ENCODE measurements at regions not wholly inside any gene's neighbourhood (a gene's known extent, or its start where the extent isn't known, plus 50 kb on each side); places are given as distances from the start of the nearest gene placed in this dataset.
"Not testable (repeated sequence)": the region's sequence is repeated elsewhere in the genome, so short reads cannot be mapped to it uniquely, and the experiment has no call there.

DNA sequence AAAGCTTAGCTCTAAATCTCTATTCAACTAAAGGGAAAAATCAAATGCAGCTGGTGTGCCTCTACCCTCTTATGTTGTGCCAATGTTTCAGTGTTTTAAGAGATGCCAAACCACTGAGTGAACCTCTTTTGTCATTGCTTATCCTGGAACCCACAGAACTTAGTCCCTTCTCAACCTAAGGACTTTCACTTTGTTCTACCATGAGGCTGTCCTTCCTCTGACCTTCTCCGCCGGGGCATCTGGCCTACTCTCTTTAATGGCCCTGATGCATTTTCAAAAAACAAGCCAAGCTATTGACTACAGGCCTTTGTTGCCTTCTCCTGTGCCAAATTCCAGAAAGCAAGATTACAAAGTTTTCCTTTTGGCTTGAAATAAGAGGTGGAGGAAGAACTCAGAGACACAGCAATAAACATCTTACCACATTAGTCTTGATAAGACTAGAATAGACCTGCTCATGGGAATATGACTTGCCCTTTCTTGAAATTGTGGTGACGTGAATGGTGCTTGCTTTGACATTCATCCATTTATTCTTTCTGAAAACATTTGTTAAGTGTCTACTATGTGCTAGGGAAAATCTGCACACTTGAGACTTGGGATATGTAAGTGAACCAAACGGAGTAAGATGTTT, 253.2 kb upstream of the SMIM30 start:
- no peak for DNase-seq

DNA sequence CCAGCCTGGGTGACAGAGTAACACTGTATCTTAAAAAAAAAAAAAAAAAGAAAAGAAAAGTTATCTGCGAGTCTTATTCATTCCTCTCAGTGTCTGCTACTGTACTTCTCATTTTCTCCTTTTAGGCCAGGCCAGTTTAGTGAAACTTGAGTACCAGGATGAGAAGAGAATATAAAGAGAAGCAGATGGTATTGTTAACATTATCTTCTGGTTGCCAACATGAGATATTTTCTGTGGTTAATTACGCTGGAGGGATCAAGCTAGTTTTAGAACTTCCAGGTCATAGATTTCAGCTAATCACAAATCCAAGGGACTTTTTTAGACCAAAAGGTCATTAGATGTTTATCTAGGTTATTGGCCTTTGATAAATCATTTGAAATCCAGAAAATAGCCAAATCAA, 252.6 kb upstream of the SMIM30 start:
- DNase-seq, result no peak

DNA sequence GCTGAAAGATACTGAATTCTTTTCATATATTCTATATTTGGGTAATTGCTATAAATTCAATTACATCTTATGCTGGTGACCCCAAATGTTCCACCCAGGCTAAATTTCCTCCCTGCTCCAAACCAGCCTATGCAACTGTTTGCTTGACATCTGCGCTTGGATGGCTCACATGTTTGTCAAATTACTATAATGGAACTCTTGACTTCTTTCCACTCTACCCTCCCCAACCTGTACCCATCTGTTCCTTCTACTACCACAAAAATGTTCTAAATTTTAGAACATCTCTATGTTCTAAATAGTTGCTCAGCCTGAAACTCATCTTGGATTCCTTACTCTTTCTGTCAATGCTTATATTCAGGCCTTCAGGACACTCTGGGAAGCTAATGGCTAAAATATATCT, 249.9 kb upstream of the SMIM30 start:
- DNase-seq, result no peak

DNA sequence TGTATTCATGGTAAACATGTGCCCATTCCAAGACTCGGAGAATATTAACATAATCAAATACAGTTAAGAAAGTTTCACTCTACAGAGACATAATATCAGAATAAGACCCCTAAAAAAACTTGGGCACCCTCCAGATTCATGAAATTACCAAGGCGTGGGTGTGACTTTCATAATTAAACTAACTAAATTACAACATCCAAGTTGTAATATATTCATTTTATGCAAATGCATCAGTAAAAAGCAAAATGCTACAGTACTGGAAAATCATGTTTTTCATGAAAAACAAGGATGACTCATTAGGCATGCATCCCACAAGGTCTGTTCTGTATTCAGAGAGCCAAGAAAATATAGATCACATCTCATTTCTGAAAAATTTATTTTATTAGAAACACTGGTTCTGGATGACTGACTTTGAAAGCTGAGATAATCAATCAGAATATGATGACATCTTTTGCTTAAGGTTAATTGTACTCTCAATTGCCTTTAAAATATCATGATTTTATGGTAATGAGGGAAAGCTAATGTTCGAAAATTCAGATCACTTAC, 248.8 kb upstream of the SMIM30 start:
- no peak for DNase-seq

DNA sequence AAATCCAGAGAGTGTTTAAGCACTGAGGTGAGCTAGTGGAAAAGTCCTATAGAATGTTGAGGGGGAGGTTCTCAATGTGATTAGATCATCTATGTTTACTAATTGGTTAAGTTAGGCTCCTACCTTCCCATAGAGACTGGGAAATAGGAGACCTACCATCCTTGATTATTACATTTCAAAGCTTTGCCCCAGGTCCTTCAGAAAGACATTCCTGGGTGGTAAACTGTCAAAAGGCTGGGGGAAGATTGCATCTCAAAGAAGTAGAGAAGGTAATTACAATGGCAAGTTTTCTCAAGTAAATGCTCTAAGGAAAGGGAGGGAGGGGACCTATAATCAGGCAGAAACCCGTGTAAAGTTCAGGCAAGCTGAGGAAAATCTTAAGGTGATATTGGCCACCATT, 247.8 kb upstream of the SMIM30 start:
- no peak for DNase-seq

DNA sequence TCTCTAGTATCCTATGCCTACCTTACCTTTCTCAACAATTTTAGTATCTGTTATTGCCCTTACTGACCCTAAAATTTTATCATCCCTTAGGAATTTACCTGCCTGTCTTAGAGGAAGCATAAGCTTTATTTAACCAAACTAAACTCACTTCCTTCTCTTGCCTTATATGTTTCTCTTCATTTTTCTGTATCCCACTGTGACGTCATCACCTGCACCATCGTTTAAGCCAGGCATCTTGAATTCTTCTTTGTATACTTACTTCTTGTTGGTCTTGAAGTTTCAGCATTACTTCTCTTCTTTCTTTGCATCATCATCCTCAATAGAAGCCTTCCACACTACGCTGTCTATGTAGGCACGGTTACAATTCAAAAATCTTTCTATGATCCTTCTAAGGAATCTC, 231.0 kb upstream of the SMIM30 start:
- no peak for DNase-seq

DNA sequence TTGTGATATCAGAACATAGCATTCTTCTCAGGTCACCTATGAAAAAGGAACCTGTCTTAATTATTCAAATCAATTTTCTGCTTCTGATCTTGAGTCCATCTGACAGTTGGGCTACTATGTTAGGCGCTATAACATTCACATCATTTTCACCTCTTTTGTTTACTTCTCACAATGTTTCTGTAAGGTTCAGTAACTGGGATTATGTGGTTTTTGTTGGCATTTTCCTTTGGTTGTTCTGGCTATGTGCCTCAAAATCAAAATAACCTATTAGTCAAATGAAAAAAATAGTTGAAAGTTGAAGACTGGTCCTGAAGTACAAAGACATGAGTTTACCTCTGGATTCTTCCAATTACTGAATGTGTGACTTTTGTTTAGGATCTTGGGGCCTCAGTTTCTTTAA, 221.3 kb upstream of the SMIM30 start:
- no peak for DNase-seq

DNA sequence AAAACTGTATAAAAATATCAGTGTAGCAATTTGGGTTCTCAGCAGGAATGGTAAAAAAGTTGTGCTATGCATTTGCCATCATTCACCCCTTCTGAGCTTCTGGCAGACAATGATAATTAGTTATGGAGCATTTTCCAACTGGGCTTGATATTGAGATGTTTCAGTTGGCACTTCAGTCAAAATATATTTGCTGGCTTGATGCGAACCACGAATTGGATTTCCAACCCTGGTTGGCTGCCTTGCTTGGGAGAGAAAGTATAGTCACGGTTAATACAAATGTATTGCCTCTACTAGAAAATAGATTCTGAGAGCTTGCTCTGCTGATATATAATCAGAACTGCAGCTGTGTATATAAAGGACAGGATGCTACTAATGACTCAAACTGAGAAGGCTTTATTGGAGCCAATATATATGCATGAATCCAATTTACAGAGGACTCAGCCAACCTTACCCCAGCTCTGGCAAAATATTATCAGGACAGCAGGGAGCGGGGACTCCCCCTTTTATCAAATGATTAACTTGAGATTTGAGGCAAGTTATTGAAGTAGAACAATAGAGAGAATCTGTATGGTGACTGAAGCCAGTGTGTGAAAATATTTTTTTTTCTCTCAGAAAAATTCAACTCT, 219.8 kb upstream of the SMIM30 start:
- DNase-seq, result no peak

DNA sequence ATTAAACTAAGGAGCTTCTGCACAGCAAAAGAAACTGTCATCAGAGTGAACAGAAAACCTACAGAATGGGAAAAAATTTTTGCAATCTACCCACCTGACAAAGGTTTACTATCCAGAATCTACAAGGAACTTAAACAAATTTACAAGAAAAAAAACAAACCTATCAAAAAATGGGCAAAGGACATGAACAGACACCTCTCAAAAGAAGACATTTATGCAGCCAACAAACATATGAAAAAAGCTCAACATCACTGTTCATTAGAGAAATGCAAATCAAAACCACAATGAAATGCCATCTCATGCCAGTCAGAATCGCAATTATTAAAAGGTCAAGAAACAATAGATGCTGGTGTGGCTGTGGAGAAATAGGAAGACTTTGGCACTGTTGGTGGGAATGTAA, 218.5 kb upstream of the SMIM30 start:
- DNase-seq, result not testable (repeated sequence)

DNA sequence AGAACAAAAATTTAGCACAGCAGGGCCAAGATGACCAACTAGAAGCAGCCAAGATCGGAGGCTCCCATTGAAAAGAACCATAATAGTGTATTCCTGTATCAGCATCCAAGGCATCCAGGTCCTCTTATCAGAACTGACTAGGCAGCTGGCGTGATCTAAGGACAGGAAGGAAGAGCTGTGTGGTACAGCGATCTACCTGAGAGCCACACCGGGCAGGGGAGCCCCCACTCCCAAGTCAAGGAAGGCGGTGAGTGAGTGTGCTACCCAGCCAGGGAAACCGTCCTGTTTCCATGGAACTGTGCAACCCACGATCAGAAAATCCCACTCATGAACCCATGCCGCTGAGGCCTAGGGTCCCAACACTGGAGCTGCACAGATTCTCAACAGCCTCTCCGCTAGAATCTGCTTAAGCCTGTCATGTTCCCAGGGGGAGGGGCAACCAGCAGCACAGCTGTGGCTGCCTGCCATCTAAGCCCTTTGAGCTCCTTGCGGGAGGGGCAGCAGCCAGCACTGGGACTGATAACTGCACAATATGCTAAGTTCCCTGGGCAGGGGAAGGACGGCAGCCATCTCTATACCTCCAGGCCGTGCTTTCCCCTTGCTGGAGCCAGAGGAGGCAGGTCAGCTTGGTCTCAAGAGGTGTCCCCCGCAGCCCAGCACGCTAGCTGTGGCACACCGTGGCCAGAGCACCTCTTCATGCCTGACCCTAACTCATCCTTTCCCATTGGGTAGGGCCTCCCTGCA, 213.0 kb upstream of the SMIM30 start:
- no peak for DNase-seq

DNA sequence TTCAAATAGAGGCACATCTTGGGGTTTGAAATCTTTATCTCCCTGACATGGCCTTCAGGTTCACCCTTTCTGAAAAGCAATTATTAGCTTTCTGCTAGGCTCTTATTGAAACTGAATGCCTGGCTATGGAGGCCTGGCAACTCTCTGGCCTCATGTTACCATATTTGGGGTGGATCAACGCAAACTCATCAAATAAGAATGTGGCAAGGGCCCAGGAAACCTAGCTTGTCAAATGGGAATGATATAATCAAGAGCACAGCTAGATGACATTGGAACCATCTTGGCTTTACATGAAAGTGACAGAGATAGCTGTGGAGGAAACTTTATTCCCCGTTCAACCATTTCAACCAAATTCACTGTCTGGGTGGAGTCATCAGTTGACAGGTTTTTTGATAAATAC, 202.8 kb upstream of the SMIM30 start:
- DNase-seq, result no peak

DNA sequence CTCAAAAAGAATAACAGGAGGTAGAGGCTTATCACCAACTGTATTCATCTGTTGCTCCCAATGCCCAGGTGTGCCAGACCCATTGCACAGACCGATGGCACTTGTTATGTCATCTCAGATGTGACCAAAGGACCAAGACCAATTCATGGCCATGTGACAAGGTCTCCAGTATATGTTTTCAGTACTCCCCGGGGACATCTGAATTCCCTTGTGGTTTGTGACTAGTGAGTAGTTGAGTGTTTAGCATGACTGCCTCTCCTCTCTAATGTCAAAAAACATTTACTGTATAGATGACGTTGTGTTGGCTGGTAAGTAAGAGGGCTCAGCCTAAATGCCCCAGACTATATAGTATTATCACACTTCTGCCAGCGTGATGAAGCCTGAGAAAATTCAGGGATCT, 202.1 kb upstream of the SMIM30 start:
- no peak for DNase-seq

DNA sequence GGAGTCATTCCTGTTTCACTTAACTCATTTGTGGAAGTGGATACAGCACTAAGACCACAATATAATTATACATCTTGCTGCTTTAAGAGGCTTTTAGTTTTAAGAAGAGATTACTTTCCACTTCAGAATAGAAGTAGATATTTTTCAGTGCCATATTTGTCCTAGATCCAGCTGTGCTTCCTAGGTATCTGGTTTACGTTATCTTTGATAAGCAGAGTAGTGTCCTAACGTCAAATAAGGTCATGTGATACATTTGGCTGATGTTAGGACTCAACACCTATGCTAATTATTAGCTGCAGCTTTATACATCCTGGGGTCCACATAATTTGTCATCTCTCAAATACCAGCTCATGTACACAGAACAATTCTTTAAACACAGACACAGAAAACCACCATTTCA, 196.2 kb upstream of the SMIM30 start:
- DNase-seq, result no peak

DNA sequence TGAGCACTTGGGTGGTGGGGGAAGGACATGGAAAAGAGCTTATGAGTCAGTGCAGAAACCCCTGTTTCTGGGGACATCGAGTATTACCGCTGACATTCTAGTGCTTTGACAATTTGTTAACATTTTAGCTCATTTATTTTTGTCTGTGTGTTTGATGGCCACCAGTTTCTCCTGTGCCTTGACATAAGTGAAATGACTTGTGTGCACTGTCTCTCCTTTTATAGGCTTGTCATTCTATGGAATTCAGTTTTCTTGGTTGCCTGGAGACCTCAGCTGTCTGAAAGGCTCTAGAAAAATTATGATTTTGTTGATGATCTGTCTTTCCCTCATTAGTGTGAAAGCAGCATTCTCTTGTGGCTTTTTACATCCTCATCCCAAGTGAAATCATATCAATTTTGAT, 190.0 kb upstream of the SMIM30 start:
- DNase-seq, result no peak

DNA sequence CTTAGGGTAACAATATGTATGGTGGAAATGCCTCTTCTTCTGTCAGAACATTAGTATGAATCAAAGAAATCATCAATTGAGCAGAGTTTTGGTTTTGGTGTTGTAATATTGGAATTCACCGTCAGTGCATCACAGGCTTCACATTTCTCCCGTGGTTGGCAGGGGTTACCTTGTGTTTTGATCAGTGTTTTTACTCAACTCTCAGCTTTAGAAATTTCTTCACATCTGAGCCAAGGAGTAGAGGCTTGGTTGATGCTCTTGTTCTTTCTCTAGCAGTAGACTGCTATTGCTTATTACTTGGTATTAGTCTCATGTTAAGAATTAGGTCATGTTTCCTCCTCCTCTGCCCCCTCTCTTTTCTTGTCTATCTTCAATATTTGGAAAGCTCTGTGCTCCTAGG, 188.8 kb upstream of the SMIM30 start:
- DNase-seq, result no peak

DNA sequence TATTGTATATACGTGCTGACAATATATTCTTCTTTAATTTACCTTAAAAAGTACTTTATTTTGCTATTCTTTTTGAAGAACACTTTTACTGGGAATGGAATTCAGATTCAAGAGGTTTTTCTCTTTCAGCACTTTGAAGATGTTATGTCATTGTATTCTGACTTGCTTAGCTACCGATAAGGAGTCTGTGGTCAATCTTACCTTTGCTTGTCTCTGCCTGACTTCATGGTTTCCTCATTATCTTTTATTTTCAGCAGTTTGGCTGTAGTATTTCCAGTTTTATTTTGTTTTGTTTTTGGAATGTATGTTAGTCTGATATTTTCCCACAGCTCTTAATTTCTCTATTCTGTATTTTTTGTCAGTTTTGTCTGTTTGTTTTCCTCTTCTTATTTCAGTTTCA, 187.9 kb upstream of the SMIM30 start:
- no peak for DNase-seq

DNA sequence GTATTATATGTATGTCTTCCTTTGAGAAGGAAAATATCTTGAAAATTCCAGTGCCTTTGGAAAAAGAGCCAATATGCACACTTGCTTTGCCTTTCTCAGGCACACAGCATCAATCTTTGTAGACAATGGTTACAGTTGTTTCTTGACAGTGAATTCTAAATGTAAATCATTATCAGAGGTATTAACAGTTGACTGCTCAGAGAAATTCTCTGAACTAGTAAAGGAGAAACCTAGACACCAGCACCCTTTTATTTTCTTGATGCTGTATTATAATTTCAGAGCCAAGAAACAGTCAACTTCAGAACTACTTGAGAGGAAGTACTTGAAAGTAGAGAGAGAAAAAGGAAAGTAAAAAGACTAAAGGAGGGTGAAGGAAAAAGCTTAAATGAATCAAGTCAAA, 185.8 kb upstream of the SMIM30 start:
- no peak for DNase-seq

DNA sequence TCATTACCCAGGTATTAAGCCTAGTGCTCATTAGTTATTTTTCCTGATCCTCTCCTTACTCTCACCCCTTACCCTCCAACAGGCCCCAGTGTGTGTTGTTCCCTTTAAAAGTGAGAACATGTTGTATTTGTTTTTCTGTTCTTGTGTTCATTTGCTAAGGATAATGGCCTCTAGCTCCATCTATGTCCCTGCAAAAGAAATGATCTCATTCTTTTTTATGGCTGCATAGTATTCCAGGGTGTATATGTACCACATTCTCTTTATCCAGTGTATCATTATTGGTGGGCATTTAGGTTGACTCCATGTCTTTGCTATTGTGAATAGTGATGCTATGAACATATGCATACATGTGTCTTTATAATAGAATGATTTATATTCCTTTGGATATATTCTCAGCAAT, 185.0 kb upstream of the SMIM30 start:
- DNase-seq, result not testable (repeated sequence)

DNA sequence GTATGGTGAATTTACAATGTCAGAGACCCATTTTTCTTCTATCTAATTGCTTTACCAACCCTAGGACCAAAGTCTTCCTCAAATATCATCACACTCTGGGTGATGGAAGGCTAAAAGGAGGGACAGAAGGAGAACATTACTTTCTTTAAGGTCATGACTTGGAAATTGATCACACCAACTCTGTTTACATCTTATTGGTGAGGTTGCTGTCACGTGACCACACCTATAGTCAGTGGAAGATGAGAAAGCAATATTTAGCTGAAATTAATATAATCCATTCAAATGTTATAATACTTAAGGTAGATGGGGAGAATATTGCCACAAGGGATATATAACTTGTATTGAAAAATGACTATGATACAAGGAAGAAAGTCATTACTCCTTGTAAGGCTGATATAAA, 183.6 kb upstream of the SMIM30 start:
- DNase-seq, result no peak

DNA sequence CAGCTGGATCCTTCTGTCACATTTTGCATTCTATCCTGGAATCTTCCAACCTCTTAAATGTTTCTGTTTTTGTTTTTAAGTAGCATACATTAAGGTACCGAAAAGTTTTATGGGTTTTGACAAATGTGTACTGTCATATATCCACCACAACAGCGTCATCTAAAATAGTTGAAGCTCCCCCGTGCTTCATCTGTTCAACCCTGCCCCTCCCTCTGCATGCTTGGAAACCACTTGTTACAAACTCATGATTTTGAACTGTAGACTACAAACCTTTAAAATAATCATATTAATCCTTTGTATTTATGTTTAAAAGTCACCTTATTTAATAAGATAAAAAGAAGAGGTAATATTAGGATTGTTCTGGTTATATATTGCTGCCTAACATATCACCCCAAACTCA, 182.8 kb upstream of the SMIM30 start:
- DNase-seq, result no peak

DNA sequence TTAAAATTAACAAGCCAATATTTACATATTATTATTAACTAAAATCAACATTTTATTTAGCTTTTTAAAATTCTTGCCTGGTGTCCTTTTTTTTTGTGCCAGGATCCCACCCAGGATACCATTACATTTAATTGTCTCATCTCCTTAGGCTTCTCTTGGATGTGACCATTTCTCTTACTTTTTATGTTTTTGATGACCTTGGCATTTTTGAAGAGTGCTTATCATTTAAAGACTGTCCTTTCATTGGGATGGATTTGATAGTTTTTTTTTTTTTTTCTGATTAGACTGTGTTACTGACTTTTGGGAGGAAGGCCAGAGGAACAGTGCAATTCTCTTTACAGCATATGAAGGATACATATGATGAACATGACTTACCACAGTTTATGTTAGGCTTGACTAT, 181.4 kb upstream of the SMIM30 start:
- no peak for DNase-seq

DNA sequence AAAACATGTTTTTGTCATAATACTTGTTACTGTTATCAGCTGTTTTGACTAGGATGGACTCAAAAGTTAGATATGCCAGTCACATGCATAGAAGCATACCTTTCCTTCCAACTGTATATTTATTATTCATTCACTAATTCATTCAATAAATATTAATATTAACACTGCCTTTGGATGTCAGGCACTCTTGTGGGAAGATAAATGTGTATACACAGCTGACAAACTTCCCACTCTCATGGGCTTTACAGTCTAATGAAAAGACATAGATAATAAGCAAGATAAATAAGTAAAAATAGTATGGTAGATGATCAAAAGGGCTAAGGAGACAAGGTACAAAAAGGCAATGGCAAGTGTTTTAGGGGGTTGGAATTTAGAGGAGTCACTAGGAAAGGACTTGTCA, 180.1 kb upstream of the SMIM30 start:
- no peak for DNase-seq

DNA sequence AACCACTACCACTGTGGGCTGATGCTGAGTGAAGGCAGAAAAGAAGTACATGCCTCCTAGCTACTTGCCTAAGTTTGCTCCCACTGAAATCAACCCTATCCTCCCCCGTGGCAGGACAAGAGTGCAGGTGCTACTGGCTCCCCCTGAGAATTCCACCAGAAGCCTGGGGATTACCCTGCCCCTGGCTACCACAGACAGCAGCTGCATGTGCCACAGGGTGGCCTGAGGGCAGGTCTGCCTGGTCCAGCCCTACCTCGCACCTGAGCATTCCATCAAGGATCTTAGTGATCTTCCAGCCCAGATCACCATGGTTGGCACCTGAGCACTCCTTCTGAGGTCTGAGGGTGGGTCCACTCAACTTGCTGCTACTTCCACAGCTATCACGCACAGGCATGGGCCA, 176.4 kb upstream of the SMIM30 start:
- DNase-seq, result no peak

DNA sequence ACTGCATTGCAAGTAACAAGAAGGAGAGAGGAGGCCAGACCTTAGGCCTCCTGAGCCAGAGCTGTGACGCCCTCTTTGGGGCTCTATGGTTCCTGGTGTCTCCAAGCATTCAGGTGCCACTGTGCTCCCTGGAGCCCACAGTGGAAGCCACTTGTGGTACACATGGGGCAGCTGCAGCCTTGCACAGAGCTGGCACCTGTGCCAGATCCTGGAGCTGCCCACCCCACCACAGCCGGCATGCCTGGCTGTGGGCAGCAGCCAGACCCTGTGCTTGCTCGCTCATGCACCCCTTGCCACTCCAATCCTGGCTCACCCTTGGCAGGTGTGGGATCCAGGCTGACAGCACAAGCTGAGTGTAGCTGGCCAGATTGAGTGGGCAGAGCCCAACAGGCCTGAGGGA, 173.8 kb upstream of the SMIM30 start:
- DNase-seq, result no peak
